ENCODE measurements at regions not wholly inside any gene's neighbourhood (a gene's known extent, or its start where the extent isn't known, plus 50 kb on each side); places are given as distances from the start of the nearest gene placed in this dataset.

DNA sequence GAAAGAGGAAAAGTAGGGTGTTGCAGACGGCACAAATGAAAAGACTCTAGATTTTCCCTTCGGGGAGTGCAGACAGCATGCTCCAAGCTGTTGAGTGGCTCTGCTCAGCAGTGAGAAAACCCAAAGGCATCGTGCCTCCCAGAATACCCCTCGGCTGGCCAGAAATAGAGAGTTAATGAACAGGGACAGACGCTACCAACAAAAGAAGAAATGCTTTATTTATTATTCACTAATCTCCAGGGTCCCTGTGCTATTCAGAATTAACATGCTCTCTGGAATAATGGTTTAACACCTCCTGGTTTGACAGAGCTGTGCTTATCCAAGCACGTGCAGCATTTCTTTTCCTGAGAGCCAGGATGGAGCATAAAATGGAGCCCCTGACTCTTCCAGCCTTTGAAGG, 82.3 kb downstream of the AQP4 start:
- no peak overlapping the region for H3K4me3 Mint-ChIP-seq (ENCODE audit: low read depth, unreplicated experiment)
- CTCF ChIA-PET: no interaction called here
- peaks cover 20% of the 10 kb centered on the region for H3K27me3 Mint-ChIP-seq (ENCODE audit: unreplicated experiment)
- intact Hi-C loops (cut with micrococcal nuclease; ENCODE audit: unreplicated experiment): no loop called here
- no peak for DNase-seq
- H3K27ac Mint-ChIP-seq (ENCODE audit: unreplicated experiment): no peak overlapping the region
- no peaks in the 10 kb centered on the region for H3K9me3 Mint-ChIP-seq (ENCODE audit: low read depth, unreplicated experiment)
- no TSS peak for BruUV-seq (replicated peaks)
- no peaks in the 10 kb centered on the region for H3K36me3 Mint-ChIP-seq (ENCODE audit: insufficient read depth, unreplicated experiment)
- TF ChIP-seq, protein P1, sequence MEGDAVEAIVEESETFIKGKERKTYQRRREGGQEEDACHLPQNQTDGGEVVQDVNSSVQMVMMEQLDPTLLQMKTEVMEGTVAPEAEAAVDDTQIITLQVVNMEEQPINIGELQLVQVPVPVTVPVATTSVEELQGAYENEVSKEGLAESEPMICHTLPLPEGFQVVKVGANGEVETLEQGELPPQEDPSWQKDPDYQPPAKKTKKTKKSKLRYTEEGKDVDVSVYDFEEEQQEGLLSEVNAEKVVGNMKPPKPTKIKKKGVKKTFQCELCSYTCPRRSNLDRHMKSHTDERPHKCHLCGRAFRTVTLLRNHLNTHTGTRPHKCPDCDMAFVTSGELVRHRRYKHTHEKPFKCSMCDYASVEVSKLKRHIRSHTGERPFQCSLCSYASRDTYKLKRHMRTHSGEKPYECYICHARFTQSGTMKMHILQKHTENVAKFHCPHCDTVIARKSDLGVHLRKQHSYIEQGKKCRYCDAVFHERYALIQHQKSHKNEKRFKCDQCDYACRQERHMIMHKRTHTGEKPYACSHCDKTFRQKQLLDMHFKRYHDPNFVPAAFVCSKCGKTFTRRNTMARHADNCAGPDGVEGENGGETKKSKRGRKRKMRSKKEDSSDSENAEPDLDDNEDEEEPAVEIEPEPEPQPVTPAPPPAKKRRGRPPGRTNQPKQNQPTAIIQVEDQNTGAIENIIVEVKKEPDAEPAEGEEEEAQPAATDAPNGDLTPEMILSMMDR (IDR thresholded peaks at IDR 0.05; ENCODE audit: unreplicated experiment): no peak
- no peaks in the 10 kb centered on the region for H3K4me1 Mint-ChIP-seq (ENCODE audit: low read depth, unreplicated experiment)

DNA sequence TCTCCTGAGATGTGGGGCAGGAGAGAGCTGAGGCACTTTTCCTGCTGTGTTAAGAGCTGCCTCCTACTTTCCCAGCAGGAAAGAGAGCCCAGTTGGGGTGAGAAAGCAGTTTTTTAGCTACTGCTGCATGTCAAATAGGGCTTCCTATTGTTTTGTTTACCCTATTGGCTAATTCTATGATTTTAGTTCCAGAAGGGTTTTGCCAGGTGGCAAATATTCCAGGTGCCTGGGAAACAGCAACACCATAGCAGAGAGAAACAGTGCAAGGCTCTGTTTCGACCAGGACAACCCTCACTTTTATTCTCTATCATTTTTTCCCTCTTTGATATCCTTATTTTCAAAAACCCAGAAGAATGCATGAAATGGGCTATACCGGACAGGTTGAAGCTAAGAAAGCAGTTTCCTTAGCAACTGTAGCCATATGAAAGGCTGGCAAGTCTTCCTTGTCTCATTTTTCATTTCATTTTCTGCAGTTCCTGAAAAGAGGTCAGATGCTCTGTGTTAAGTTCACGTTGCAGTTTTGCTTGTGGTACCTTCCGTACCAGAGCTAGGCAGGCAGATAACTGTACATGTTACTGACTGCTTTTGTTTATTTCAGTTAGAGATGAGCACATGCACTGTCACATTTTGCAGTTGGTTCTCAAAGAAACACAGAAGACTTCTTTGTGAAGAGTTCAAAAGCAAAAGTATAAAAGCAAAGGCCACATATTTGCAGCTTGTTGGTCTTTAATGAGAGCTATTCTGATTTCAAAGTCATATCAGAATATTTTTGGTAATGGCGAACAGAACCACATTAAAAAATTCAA, 84.8 kb downstream of the AQP4 start:
- CTCF ChIA-PET: no interaction called here
- intact Hi-C loops (cut with micrococcal nuclease; ENCODE audit: unreplicated experiment): no loop called here
- TF ChIP-seq, protein P1 (IDR thresholded peaks at IDR 0.05; ENCODE audit: unreplicated experiment): no peak
- Mint-ChIP-seq H3K9me3 (ENCODE audit: low read depth, unreplicated experiment) (no peaks in the 10 kb centered on the region), H3K27me3 (ENCODE audit: unreplicated experiment) (peaks cover 20% of the 10 kb centered on the region), H3K27ac (ENCODE audit: unreplicated experiment) (no peak overlapping the region), H3K4me3 (ENCODE audit: low read depth, unreplicated experiment) (no peak overlapping the region), H3K4me1 (ENCODE audit: low read depth, unreplicated experiment) (no peaks in the 10 kb centered on the region), H3K36me3 (ENCODE audit: insufficient read depth, unreplicated experiment) (no peaks in the 10 kb centered on the region)
- no TSS peak for BruUV-seq (replicated peaks)
- no peak for DNase-seq

DNA sequence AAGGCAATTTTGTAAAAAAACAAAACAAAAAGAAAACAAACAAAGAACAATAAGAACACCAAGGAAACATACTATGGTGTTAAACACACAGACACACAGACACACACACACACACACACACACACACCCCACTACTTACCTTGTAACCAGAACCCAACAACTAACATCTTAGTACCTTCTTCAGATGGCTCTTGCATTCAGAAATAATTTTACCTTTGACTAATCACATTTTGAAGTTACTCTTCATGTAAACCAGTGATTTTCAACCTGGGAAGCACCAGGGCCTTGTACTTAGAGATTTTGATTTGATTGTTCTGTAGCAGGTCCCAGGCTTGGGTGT, 87.5 kb downstream of the AQP4 start:
- Mint-ChIP-seq H3K36me3 (ENCODE audit: insufficient read depth, unreplicated experiment) (no peaks in the 10 kb centered on the region), H3K9me3 (ENCODE audit: low read depth, unreplicated experiment) (no peaks in the 10 kb centered on the region), H3K27ac (ENCODE audit: unreplicated experiment) (no peak overlapping the region), H3K4me3 (ENCODE audit: low read depth, unreplicated experiment) (no peak overlapping the region), H3K4me1 (ENCODE audit: low read depth, unreplicated experiment) (no peaks in the 10 kb centered on the region), H3K27me3 (ENCODE audit: unreplicated experiment) (peaks cover 20% of the 10 kb centered on the region)
- CTCF ChIA-PET: no interaction called here
- no peak for DNase-seq
- no TSS peak for BruUV-seq (replicated peaks)
- TF ChIP-seq, protein P1 (IDR thresholded peaks at IDR 0.05; ENCODE audit: unreplicated experiment): no peak
- intact Hi-C loops (cut with micrococcal nuclease; ENCODE audit: unreplicated experiment): no loop called here

DNA sequence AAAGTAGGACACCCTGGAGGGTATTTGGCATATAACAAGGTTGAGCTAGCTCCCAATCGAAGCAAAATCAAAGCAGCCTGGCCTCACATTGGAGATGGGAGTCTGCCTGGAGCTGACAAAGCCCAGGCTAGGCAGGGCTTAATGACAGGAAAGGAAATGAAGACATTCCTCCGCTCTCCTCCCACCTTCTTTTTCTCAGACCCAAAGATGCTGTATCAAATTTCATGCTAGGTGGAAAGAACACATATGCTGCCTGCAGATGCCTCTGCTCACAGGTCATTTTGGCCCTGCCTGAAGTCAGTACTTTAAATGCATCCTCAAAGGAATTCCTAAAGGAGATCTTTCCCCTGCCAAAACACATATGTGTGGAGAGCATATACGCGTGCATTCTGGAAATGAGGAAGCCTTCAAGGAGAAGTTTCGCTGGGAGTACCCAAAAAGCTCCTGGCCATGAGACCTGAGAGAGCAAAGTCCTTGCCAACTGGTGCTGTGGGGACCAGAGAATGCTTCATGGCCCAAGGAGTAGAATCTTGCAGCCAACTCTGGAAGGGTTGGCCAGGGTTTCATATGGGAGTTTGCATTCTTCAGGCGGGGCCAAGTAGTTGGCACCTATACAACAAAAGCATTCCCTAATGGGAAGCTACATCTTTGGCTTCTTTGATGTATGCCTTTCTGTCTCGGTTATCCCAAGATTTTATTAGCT, 88.0 kb downstream of the AQP4 start:
- BruUV-seq (replicated peaks): no TSS peak
- CTCF ChIA-PET: interaction anchor here (1.1 kb wide), 1 partner anchor 20 kb away, joined by 3 read pairs; no protein-coding TSS in a partner anchor
- Mint-ChIP-seq H3K4me3 (ENCODE audit: low read depth, unreplicated experiment) (no peak overlapping the region), H3K9me3 (ENCODE audit: low read depth, unreplicated experiment) (no peaks in the 10 kb centered on the region), H3K27me3 (ENCODE audit: unreplicated experiment) (peaks cover 15% of the 10 kb centered on the region), H3K36me3 (ENCODE audit: insufficient read depth, unreplicated experiment) (no peaks in the 10 kb centered on the region), H3K4me1 (ENCODE audit: low read depth, unreplicated experiment) (no peaks in the 10 kb centered on the region), H3K27ac (ENCODE audit: unreplicated experiment) (no peak overlapping the region)
- no peak for DNase-seq
- TF ChIP-seq, protein P1 (IDR thresholded peaks at IDR 0.05; ENCODE audit: unreplicated experiment): no peak
- intact Hi-C loops (cut with micrococcal nuclease; ENCODE audit: unreplicated experiment): no loop called here
